HG02840 (cell line): ENCODE measurements at regions not wholly inside any gene's neighbourhood (a gene's known extent, or its start where the extent isn't known, plus 50 kb on each side); places are given as distances from the start of the nearest gene placed in this dataset.
"Not testable (repeated sequence)": the region's sequence is repeated elsewhere in the genome, so short reads cannot be mapped to it uniquely, and the experiment has no call there.

Source experiments
- ATAC-seq: cut with Tn5 transposase; IDR thresholded peaks from one replicate; pipeline ENCODE4 v1.9.1; 2021; ENCODE audit warnings: mild to moderate bottlenecking, moderate library complexity, moderate number of reproducible peaks; ENCODE audit not compliant: unreplicated experiment, low FRiP score

DNA sequence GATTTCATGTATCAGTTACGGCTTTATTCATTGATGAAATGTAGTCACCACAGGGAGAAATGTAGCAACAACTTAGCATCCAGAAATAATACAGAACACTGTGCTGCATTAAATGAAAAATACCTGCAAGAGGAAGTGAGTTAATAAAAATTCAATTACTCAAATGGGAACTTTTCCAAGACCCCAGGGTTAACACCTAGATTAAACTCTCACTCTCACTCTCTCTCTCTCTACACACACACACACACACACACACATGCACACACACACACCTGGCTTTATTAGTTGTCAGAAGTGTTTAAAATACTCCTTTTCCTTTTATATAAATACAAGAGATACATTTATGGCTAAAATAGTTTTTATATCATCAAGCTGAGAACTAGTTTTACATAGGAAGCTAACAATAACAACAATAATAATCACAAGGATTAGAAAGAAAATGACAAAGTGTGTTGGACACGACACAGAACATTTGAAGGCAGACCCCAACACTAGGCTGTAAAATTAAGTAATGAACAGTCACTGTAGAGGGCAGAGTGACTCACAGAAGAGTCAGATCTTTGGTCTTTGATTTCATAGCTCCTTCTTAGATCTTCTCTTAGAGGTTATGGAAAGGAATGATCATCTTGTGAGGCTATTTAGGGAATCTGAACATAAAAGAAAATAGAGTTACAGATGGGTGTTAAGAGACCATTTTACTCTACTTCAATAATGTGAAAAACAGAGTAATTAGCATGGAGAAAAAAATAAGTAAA lies 1266.0 kb upstream of the ADGRL2 start:
- ATAC-seq = no peak

DNA sequence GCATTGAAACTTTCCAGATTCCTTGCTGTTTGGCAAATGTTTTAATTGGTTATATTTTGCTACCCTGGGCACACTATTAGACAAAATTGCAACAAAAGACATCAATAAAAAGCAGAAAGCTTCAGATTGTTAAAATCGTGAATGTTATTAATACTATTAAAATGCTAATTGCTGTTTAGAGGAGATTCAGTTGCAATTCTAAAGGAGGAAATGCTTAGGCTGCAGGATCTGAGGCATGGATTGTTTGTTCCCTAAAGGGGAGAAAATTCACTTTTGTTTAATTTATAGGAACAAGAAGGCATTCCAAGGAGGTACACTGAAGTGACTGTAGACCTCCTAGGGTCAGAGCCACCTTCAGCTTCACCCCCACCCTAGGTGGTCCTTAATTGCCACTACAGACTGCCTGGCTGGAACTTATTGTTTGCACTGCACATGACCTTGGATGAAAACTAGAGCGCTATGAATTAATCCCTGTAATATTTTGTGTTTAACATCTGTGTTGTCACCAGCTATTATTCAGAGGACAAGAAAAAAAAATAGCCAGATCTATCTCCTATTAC lies 1266.9 kb upstream of the ADGRL2 start:
- no peak for ATAC-seq

DNA sequence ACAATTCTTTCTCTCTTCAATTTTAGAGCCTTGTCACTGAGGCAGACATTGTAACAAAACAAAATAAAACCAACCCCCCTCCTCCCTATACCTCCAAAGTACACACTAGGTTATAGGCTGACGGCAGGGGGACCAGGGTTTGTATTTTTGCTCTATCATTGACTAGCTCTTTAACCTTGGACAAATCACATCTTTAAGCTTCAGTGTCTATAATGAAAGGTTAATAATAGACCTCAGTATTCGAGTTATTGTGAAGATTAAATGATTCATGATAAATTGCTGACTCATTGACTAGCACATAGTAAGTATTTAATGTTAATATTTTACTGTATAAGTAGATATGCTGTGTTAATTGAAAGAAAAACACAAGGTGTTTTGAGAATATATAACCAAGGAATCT lies 1267.6 kb upstream of the ADGRL2 start:
- no peak for ATAC-seq

DNA sequence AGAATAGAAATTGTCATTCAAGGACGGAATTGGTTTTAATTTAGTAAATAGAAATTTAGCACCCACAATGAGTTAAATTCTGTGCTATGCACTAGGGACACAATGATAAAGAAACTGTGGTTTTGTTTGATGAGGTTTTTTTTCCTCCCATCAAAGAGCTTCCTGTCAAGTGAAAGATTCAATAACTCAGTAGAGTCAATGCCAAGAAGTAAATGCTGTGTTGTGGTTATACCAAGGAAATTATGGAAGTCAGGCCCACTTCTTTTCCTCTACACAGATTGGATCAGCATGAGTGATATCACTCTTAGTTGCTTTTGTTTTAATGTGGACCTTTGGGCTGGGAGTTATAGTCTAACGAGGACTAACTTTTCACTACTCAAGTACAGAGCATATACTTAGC lies 1269.6 kb upstream of the ADGRL2 start:
- ATAC-seq = no peak

DNA sequence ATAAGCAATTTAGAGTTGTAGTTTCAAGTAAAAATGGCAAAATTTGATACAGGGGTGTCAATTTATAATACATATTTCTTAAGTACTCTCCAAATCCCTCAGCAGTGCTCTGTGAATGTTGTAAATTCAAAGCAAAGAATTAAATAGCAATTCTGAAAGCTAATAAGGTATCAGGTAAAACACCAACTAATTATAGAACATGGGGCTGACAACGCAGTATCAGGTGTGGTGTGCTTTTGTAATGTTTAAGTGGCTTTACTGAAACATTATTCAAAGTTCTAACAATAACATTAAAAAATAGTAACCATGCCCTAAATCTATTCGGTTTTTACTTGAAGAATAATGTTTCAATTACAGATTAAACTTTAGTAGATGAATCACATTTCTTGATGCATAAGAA lies 1271.2 kb upstream of the ADGRL2 start:
- ATAC-seq = no peak

DNA sequence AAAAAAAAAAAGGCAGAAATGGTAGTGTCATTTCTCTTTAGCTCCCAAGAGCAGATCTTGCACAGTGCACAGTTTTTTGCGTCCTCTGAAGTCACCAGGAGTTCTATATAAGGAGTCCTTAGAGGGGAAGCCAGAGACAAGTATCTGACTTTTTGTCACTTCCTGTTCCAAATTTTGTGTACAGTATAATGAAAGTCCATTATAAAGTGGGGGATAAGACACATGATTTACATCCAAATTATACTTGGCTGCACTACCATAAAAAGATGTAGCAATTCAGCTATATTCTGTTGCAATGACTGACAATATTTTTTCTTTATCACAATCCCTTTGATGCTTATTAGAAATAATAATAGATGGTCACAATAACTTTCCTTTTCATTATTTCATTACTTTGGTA lies 1276.9 kb upstream of the ADGRL2 start:
- ATAC-seq = no peak

DNA sequence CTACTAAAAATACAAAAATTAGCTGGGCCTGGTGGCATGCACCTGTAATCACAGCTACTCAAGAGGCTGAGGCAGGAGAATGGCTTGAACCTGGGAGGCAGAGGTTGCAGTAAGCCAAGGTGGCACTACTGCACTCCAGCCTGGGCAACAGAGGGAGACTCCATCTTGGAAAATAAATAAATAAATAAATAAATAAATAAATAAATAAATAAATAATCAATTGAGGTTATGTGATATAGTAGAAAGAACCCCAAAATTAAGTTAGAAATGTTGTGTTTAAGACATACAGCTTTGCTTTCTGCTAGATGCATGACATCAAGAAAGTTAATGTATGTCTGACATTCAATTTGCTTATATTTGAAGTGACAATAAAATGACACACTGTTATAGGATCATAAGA lies 1277.7 kb upstream of the ADGRL2 start:
- not testable (repeated sequence) for ATAC-seq

DNA sequence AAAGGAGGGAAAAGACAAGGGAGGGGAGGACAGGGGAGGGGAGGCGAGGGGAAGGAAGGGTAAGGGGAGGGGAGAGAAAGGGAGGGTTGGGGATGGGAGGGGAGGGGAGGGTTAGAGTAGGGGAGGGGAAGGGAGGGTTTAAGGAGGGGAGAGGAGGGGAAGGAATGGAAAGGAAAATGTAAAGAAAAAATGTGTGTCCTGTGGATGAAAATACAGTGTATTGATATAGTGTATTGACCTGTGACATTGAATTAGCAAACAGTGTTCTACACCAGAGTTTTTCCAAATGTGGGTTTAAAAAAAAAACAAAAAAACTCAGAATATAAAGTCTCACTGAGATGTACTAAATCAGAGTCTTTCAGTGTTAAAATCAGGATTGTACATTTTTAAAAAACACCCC lies 1279.8 kb upstream of the ADGRL2 start:
- no peak for ATAC-seq

DNA sequence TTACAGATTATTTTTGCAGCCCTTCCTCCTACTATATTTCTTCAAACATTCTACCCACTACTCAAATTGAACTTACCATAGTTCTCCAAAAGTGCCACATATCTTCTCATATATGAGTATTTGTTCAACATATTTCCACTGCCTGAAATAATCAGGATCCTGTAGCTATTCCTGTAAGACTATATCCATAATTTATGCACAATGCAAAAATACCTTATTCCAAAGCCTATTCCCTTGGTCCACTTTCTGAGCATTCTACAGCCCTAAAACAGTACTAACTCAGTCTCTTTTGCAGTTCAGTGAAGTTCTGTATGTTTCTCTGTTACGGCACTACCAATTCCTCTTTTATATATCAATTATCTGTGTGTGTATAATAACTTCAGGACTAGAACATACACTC lies 1283.7 kb upstream of the ADGRL2 start:
- ATAC-seq = no peak

DNA sequence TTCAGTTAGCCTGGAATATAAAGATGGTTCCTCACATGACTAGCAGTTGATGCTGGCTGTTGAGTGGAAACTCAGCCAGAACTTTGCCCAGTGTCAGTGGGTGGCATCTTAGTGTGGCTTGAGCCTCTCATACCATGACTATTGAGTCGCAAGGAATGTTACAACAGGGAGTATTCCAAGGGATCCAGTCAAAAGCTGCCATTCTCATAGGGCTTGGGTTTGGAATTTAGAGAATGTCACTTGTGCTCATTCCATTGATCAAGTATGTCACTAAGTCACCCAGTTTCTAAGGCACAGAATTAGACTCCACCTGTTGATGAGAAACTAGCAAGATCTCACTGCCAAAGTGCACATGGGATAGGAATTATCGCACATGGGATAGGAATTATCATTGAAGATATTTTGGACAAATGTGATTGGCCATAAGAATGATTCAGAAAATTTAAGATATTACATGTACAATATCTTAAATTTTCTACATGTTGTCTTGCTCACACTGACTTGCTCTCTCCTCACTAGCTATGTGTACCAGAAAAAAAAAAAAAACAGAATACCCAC lies 1290.7 kb upstream of the ADGRL2 start:
- no peak for ATAC-seq

DNA sequence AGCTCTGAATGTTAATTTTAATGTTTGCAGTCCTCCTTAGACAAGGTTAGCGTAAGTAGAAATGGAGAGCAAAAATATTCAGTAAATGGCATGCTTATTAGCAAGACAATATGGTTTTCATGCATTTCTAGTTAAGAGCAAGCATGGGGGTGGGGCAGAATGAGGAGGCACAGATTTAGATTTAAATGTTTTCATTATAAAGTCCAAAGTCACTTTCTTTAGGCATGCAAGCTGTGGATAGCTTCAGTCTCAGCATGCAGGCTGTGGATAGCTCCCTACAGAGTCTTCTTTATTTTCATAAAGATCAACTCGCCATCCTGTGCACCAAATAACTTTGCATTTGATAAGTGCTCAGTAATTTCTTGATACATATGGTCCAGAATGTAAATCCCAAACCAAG lies 1294.5 kb upstream of the ADGRL2 start:
- no peak for ATAC-seq

DNA sequence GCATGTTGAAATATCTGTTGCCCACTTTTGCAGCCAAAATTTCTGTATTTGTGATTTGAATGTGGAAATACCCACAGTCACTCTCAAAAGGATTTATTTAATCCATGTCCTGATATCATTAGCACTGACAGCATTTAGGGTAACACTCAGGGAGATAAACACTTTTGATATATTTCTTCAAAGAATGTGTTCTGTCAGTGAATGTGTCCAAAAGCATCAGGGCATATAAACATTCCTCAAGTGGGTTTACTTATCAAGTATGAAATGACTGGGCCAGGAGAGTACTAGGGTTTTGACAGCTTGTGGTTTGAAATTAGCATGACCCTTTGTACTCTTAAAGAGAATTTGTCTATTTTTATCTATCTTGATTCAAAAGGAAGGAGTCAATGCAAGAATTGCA lies 1302.1 kb upstream of the ADGRL2 start:
- no peak for ATAC-seq

DNA sequence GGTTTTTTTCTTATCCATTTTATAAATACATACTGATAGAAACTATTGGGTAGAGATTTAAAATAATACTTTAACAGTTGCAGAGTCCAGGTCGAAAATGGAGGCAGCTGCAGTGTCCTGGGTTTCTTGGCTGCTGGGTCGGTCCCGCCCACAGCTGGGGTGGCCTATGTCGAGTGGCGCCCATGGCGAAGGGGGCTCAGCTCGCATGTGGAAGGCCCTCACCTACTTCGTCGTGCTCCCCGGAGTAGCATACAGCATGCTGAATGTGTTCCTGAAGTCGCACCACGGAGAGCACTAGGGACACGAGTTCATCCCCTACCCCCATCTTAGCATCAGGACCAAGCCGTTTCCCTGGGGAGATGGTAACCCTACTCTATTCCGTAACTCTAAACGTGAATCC lies 1304.9 kb upstream of the ADGRL2 start:
- ATAC-seq = no peak

DNA sequence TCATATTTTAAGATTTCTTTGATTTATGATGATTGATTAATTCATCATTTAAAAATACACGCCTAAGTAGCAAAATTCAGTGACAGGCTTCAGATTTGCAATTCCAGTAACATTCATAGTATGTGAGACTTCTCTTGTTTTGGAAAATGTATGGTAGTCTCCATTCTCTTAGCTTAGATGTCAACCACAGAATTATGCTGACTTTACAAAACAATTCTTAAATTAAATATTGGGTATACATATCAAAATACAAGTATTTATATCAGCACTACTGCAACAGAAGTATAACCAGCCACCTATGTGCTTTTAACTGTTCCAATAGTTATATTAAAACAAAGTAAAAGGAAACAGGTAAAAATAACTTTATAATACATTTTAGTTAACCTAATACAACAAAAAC lies 1328.6 kb upstream of the ADGRL2 start:
- no peak for ATAC-seq

DNA sequence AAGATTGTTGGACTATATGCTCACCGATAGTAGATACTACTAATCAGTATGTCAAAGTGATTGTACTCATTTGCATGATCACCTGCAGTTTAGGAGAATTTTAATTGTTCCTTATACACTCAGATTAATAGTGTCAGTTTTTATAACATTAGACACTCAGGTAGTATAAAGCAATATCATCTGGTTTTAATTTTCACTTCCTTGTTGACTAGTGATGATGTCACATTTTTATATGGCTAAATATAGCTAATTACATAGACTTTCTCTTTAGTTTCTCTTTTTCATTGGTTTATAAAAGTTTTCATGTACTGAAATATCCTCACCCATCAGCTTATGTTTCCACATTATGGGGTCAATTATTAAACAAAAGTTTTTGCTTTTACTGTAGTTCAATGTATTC lies 1332.4 kb upstream of the ADGRL2 start:
- ATAC-seq = no peak

DNA sequence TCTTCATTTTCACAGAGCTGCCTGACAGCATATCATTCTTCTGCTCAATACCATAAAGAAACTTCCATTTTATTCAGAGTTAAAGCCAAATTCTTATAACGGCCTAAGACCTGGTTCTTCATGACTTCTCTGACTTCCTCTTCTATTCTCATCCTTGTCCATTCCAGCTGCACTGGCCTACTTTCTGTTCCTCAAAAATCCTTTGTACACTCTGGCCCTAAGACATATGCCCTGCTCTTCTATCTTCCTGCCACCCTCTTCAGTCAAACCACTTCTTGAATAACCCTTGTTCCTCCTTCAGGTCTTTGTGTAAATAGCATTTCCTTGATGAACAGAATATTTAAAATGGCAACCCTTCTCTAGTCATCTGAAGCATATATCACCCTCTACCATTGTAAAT lies 1338.7 kb upstream of the ADGRL2 start:
- ATAC-seq = no peak

DNA sequence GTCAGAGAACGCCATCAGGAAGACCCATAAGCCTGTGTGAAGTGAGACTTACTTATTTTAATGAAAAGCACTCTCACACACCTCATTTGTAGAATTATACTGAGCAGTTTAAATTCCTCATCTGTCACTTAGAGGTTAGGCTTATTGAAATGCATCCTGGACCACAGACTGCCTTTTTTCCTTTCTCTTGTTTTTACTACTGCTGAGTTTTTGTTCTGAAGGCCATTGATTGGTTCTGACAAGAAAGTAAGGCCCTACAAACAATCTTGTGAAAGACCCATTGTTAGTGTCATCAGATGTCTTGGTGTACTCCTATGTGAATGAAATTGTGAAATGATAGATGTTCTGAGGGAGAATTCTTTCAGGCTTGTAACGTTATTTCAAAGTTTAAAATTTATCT lies 1343.3 kb upstream of the ADGRL2 start:
- no peak for ATAC-seq

DNA sequence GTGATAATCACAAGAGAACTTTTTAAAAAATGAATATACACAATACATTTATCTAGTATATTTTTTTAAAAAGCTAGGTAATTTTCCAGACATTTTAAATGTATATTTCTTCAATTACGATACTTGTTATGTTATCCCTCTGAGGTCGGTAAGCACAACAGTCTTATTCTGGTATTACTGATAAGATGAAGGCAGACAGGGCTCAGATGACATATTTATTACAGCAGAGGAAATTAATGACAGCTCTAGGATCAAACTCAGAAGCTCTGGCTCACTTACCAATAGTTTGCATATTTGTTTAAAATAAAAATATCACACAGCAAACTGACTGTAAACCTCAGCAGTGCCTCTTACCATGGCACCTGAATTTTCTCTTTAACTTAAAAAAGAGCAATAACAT lies 1347.0 kb upstream of the ADGRL2 start:
- ATAC-seq = no peak

DNA sequence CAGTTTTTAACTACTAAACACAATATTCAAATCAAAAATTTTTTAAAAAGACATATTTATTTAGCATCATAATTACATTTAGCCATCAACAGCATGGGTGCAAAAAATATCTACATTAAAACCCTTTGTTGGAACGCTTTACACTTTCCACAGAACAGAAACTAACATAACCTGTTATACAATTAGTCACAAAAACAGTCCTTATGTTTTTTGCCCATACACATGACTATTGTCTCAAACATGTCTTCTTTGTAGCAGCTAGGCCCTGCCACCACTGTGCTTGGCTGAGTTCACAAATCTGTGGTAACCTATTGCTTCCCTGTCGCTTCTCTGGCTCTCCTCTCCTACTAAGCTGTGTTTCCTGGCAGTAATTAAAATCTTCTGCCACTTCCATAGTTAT lies 1350.0 kb upstream of the ADGRL2 start:
- no peak for ATAC-seq

DNA sequence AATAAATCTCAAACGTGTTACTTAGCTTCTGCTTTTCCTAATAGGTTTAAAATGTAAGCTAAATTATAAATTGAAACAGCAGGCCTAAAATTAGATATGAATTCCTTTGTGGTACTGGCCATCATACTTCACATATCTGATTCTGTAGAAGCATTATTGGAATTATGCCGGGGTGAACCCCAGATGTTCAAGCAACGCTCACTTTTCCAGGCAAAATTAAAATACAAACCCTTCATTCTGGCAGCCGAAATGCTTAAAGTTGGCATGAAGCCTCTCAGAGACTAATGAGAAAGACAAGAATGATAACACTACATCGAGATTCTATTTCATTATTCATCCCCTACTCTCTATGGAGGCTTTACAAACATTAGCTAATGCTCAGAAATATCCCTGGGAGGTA lies 1352.7 kb upstream of the ADGRL2 start:
- ATAC-seq = no peak

DNA sequence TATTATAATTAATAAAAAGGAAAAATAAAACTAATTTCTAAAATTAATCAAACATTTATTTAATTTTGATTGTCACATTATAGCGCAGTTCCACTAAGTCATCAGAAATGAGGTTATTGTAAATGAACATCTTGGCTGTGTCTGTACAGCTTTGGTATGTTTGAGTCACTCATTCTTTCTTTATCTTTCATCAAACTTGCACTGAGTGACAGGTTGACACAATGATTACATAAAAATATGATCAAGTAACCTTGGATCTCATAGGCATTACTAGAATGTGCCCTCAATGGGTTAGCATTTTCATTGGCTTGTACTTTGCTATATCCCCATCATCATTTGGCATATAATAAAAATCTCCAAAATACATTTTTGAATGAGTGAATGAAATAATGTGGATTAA lies 1353.2 kb upstream of the ADGRL2 start:
- no peak for ATAC-seq

DNA sequence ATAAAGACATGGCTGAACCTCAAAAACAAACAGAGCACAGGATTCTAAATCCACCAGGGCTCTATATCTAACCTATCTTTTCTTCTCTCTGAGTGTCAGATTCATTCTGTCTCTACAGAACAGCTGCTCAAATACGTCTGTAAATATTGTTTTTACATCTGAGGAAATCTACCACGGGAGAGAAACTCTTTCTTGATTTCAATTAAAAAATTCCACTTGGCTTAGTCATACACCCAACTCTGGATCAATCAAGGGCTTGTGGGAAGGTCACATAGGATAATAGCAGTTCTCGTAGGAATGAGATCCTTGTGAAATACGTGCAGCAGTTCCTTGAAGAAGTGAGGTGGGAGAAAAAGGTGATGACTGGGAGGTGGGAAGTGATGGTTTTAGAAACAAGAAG lies 1355.7 kb upstream of the ADGRL2 start:
- ATAC-seq = no peak
